ENCODE measurements at regions not wholly inside any gene's neighbourhood (a gene's known extent, or its start where the extent isn't known, plus 50 kb on each side); places are given as distances from the start of the nearest gene placed in this dataset.

GRCh38 chr10:91707236-91707635, 74.4 kb upstream of the PPP1R3C start:
- TF ChIP-seq CTCF (IDR thresholded peaks at IDR 0.05 in 4 of 5, conservative IDR thresholded peaks at IDR 0.05 in 1 of 5) (no peak), POLR2A (IDR thresholded peaks at IDR 0.05) (no peak)
